ENCODE measurements at regions not wholly inside any gene's neighbourhood (a gene's known extent, or its start where the extent isn't known, plus 50 kb on each side); places are given as distances from the start of the nearest gene placed in this dataset.

GRCh38 chr2:120436460-120436739, 90.5 kb downstream of the INHBB start (continued):
- TF ChIP-seq CHD7 (IDR thresholded peaks at IDR 0.05; ENCODE audit: insufficient replicate concordance, low read length) (no peak), RBBP5 (IDR thresholded peaks at IDR 0.05; ENCODE audit: borderline replicate concordance, low read depth, low read length) (no peak), NANOG (IDR thresholded peaks at IDR 0.05; ENCODE audit: insufficient read depth, low read depth, low read length, poor library complexity, severe bottlenecking) (no peak), SP4 (IDR thresholded peaks at IDR 0.05; ENCODE audit: low read length) (no peak), E2F6 (IDR thresholded peaks at IDR 0.05) (no peak), SUZ12 (IDR thresholded peaks at IDR 0.05; ENCODE audit: low read length) (no peak), SP1 (IDR thresholded peaks at IDR 0.05; ENCODE audit: low read depth, low read length) (no peak), TAF1 (IDR thresholded peaks at IDR 0.05; ENCODE audit: low read depth, low read length) (no peak), ZNF274 (IDR thresholded peaks at IDR 0.05; ENCODE audit: borderline replicate concordance, extremely low read depth, low read length) (no peak), PHF8 (conservative IDR thresholded peaks at IDR 0.05; ENCODE audit: low read depth, low read length) (no peak), TCF12 (IDR thresholded peaks at IDR 0.05; ENCODE audit: low read depth, low read length) (no peak)
